ENCODE measurements at regions not wholly inside any gene's neighbourhood (a gene's known extent, or its start where the extent isn't known, plus 50 kb on each side); places are given as distances from the start of the nearest gene placed in this dataset.

DNA sequence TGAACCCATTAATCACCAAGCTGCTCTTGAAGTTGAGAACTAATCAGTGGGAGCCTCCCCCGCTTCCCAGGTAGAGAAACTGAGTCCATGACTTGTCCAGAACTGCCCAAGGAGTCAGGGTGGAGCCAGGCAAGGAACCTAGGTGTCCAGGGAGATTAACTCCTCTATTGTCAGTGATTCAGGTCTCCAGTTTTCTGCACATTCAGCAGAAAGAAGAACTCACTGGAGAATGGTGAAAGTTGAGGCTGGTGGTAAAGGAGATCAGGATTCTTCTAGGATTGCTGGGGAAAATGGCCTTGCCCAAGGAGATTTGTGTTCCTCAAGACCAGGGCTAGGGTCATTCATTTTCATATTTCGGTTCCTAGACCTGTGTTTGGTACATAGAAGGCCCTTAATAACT lies 87.2 kb upstream of the CISTR start:
- no peak for DNase-seq

DNA sequence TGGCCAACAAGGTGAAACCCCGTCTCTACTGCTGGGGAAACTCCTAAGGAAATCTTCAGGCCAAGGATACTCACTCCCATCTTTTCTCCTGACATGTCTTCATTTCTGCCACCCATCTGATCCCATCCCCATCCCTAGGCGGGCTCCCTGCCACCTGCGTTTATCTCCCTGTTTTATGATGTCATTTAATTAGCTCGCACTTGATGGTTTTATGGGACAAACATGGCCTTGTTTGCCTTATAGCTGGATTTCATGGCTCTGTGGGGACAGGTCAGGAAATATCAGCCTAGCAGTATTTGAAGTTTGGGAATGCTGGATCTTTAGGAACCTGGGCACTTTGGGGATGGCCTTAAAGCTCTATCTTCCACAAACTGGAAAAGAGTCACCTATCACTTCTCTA lies 88.5 kb upstream of the CISTR start:
- no peak for DNase-seq

DNA sequence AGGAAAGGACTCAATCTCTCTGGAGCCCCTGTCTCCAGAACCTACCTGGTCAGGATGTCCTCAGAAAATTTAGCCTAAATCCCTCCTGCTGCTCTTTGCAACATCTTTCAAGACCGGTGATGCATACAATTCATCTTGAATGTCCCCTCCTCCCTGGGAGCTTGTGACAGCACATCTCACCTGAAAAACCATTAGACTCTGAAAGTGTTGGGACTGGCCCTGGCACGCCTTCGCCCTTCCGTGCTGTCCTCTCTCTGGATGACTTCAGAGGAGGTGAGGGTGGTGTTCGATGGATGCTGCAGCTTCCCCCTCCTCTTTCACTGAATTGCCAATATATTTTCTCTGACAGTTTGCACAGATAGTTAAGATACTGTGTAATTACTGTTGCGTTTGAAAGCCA lies 90.9 kb upstream of the CISTR start:
- DNase-seq, result no peak

GRCh38 chr12:53843545-53843944 lies 91.8 kb upstream of the CISTR start:
- no peak for DNase-seq

GRCh38 chr12:53844994-53845844 lies 93.4 kb upstream of the HOXC13 start:
- peak; percentile 93 for DNase-seq

DNA sequence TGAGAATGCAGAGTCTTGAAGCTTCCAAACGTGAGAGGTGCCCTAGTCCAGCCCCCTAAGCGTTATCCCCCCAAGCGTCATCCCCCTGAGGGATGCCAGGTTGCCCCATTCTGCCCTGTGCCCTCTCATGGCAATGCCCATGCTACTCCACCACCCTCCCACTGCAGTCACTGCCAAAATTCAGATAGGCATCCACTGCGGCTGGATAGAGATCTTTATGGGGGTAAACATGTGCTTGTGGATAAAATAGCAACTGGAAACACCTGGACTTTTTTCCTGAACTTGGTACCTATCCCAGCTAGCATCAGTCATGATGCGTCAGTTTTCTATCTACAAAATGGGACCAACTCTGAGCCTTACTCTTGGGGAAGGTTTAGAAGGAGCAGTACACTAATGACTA lies 92.7 kb upstream of the HOXC13 start:
- no peak for DNase-seq

- no peak for DNase-seq
These were observed 89.5 kb upstream of the HOXC13 start for GRCh38 chr12:53849113-53849512.

GRCh38 chr12:53849656-53850055 lies 89.0 kb upstream of the HOXC13 start:
- DNase-seq, result no peak

DNA sequence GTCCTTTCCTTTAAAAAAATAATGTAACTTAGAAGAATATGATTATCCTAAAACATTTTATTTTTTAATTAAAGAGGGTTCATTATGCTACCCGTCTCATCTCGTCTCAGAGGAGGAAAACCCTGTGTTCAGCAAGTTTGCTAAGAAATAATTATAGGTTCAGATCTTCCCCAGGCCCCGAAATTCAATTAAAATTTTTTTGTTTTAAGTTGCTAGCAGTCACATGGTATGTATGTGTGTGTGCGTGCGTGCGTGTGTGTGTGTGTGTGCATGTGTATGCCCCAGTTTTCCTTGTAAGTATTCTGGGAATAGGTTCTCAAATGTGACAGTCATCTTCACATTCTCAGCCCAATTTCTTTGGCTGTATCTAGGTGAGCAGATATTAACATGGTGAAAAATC lies 86.6 kb upstream of the HOXC13 start:
- DNase-seq, result no peak

DNA sequence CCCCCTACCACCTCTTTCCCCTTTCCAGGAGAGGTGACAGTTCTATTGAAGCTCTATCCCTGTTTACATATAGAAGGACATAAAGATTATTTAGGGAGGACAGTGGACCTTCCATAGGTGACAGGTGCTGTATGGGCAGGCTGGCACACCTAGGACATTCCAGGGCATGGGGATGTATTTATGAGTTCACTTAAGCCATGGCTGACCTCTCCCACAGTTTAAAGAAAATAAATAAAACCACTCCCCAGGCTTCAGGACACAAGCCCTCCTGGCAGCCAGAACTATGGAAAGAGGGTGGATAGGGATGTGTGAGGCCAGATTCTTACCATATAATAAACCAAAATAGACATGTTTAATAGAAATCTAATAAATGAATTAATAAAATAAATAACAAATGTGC lies 85.6 kb upstream of the HOXC13 start:
- DNase-seq, result no peak

DNA sequence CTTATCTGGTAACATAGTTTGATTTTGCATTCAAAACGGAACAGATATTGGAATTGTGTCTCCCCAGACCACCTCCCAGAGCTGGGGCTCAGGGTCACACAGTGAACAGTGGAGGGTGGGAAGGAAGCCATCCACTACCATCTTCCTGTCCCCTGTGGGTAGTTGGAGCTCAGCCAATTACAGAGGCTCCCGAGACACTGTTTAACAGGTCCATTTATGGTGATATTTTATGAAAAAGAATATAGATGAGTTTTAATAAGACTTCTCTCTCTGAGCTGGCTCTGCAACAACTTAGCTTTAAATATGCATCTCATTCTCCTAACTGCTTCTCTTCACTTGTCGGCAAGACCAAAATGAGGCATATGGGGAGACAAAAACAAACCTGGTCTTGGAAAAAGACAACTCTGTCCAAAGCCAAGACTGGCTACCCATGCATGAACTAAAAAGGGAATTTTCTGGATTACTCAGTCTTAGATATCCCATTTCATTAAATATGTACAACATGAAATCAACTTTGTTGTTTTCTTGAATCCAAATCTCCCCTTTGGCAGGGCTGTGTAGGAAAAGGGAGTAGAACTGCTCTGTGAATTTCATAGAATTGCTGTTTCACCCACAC lies 83.8 kb upstream of the HOXC13 start:
- no peak for DNase-seq

- no peak for DNase-seq
These were observed 82.5 kb upstream of the HOXC13 start for GRCh38 chr12:53856132-53856531.

- DNase-seq, result no peak
These were observed 81.0 kb upstream of the HOXC13 start for GRCh38 chr12:53857666-53858065.

- no peak for DNase-seq
These were observed 77.9 kb upstream of the HOXC13 start for GRCh38 chr12:53860426-53861345.

DNA sequence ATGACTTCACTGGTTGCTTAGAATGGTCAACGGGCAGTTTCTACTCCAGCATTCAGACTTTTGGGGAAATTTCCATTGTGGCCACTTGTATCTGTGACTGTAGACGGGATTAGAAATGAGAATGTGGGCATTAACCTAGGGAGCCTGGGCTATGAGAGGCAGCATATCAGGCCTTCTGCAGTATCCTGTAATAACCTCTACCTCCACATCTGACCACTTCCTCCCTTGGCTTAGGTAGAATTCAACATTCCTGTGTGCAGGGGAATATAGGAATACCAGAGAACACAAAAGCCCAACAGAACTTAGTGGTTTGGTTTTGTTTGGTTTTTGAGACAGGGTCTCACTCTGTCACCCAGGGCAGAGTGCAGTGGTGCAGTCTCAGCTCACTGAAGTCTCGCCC lies 76.4 kb upstream of the HOXC13 start:
- no peak for DNase-seq

- peak; percentile 69 for DNase-seq
These were observed 75.8 kb upstream of the HOXC13 start for GRCh38 chr12:53862831-53863230.

DNA sequence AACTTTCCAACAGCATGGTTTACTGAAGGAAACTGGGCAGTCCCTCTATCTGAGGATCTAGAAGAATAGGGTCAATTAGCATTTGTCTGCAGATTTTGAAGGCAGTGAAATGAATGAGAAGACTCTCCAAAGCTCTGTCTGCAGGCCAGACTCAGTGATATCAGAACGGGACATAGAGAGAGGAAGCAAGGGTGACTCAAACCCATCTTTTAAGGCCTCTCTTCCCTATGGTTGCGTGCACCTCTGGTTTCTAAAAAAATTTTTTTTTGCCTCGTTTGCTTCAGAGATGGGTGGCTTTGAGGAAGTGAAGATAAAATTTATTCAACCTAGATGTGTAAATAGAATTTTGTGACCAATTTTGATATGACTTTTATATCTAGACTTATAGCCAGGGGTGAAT lies 71.9 kb upstream of the HOXC13 start:
- no peak for DNase-seq

GRCh38 chr12:53867216-53868012 lies 71.2 kb upstream of the HOXC13 start:
- DNase-seq, result peak; percentile 72

GRCh38 chr12:53868511-53868986 lies 70.1 kb upstream of the HOXC13 start:
- peak; percentile 15 for DNase-seq

DNA sequence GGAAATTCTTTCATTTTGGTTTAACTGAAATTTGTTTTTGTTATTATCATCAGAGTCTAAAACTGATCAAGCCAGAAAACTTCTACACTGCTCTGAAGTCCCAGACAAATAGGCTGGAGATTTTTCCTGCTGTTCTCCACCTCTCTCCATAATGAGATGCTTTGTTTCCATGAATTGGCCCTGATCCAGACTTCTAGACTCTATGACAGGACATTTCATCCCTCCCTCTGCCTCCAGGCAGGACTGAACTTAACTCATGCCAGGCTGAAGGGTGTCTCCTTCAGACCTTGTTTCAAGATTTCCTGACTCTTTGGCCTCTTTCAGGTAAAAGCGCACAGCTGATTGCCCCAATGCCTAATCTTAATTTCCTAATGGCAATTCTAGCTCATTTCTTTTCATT lies 69.1 kb upstream of the HOXC13 start:
- no peak for DNase-seq

DNA sequence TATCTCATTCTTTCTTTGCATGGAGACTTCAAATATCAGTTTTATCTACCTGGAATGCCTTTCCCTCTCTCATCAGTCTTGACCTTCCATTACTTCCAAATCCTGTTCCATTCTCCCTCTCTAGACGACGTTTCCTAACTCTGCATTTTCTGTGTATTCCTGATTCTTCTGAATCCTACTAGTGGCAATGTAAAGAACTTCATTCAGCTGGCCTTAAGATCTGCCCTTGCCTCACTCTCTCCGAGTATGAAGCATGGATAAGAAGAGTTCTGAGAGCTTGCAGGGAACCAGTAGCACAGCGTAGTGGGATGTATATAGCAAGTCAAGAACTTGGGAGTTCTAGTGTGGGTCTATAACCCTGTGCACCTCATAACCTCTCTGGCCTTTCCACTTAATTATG lies 68.5 kb upstream of the HOXC13 start:
- no peak for DNase-seq

GRCh38 chr12:53871367-53871766 lies 67.3 kb upstream of the HOXC13 start:
- DNase-seq, result no peak

- DNase-seq, result no peak
These were observed 66.3 kb upstream of the HOXC13 start for GRCh38 chr12:53872367-53872766.

Data from EL (cell line).